ENCODE measurements at regions not wholly inside any gene's neighbourhood (a gene's known extent, or its start where the extent isn't known, plus 50 kb on each side); places are given as distances from the start of the nearest gene placed in this dataset.
A peak's percentile ranks its signal among the peaks of the same experiment; 100 is the strongest.

GRCh38 chr9:81513059-81513458 is 176.3 kb downstream of the TLE1 start:
- Histone ChIP-seq H3K4me3 (no peak overlapping the region), H3K9me3 (peaks cover 0 to under 1% of the 10 kb centered on the region in 2 donors), H3K27ac (no peak overlapping the region), H3K36me3 (no peaks in the 10 kb centered on the region), H3K4me1 (peaks cover 0 to 4% of the 10 kb centered on the region in 2 donors), H3K27me3 (no peaks in the 10 kb centered on the region)
- intact Hi-C loops (cut with DNase I), result no loop called here
- TF ChIP-seq, protein P1, sequence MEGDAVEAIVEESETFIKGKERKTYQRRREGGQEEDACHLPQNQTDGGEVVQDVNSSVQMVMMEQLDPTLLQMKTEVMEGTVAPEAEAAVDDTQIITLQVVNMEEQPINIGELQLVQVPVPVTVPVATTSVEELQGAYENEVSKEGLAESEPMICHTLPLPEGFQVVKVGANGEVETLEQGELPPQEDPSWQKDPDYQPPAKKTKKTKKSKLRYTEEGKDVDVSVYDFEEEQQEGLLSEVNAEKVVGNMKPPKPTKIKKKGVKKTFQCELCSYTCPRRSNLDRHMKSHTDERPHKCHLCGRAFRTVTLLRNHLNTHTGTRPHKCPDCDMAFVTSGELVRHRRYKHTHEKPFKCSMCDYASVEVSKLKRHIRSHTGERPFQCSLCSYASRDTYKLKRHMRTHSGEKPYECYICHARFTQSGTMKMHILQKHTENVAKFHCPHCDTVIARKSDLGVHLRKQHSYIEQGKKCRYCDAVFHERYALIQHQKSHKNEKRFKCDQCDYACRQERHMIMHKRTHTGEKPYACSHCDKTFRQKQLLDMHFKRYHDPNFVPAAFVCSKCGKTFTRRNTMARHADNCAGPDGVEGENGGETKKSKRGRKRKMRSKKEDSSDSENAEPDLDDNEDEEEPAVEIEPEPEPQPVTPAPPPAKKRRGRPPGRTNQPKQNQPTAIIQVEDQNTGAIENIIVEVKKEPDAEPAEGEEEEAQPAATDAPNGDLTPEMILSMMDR (IDR thresholded peaks at IDR 0.05), result no peak
- DNase-seq (no peak), ATAC-seq (peak; percentile 34)

DNA sequence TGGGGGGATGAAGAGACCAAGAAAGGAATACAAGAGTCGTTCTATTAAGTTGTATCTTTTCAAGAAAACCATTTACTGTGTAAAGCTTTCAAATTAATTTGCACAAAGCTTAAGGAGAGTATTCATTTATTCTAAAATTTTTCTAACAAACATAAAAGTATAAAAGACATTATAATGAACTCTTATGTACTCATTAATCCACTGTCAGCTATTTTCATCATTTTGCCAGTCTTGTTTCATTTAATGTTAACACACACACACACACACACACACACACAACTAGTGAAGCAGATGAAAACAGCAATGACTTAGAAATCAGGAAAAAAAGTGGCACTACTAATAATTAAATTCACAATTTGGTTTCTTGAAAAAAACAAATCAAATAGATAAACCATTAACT is 176.7 kb downstream of the TLE1 start:
- H3K4me3 ChIP-seq, result no peak overlapping the region
- peaks cover 0 to 4% of the 10 kb centered on the region in 2 donors for H3K4me1 ChIP-seq
- ATAC-seq, result no peak
- peaks cover 0 to 1% of the 10 kb centered on the region in 2 donors for H3K9me3 ChIP-seq
- TF ChIP-seq, protein P1 (IDR thresholded peaks at IDR 0.05), result no peak
- no peaks in the 10 kb centered on the region for H3K27me3 ChIP-seq
- H3K27ac ChIP-seq, result no peak overlapping the region
- H3K36me3 ChIP-seq, result no peaks in the 10 kb centered on the region
- no peak for DNase-seq
- intact Hi-C loops (cut with DNase I), result no loop called here

GRCh38 chr9:81508476-81508875 is 180.9 kb downstream of the TLE1 start:
- Histone ChIP-seq H3K4me1 (peaks cover 0 to 4% of the 10 kb centered on the region in 2 donors), H3K4me3 (no peak overlapping the region), H3K36me3 (no peaks in the 10 kb centered on the region), H3K27me3 (no peaks in the 10 kb centered on the region), H3K9me3 (peaks cover 0 to 1% of the 10 kb centered on the region in 2 donors), H3K27ac (no peak overlapping the region)
- ATAC-seq (no peak), DNase-seq (no peak)
- TF ChIP-seq, protein P1 (IDR thresholded peaks at IDR 0.05), result no peak
- intact Hi-C loops (cut with DNase I), result no loop called here

DNA sequence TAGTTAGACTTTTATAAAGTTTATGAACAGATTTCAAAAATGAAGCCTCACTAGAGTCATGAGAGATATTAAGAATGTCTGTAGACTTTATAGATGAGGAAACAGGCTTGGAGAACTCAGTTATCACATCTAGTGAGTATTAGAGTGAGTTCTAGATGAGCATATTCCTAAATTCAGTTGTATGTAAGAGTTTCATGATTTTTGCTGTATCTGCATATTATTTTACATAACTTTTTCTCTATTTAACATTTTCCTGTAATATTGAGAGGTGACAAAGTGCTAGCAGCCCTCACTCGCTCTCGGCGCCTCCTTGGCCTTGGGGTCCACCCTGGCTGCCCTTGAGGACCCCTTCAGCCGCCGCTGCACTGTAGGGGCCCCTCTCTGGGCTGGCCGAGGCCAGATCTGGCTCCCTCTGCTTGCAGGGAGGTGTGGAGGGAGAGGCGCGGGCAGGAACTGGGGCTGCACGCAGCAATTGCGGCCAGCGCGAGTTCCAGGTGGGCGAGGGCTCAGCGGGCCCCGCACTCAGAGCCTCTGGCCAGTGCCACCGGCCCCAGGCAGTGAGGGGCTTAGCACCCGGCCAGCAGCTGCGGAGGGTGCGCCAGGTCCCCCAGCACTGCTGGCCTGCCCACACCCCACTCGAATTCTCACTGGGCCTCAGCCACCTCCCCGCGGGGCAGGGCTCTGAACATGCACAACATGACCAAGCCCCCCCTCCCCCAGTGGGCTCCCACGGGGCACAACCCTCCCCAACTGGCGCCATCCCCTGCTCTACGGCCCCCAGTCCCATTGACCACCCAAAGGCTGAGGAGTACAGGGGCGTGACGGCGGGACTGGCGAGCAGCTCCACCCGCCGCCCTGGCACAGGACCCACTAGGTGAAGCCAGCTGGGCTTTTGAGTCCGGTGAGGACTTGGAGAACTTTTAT is 182.1 kb downstream of the TLE1 start:
- Histone ChIP-seq H3K27ac (no peak overlapping the region), H3K27me3 (no peaks in the 10 kb centered on the region), H3K4me3 (no peak overlapping the region), H3K36me3 (no peaks in the 10 kb centered on the region), H3K4me1 (no peaks in the 10 kb centered on the region), H3K9me3 (peaks cover 0 to 1% of the 10 kb centered on the region in 2 donors)
- DNase-seq, result no peak
- intact Hi-C loops (cut with DNase I), result no loop called here
- TF ChIP-seq, protein P1 (IDR thresholded peaks at IDR 0.05), result no peak
- ATAC-seq, result no peak

- TF ChIP-seq, protein P1 (IDR thresholded peaks at IDR 0.05), result no peak
- ATAC-seq (no peak), DNase-seq (no peak)
- Histone ChIP-seq H3K36me3 (no peaks in the 10 kb centered on the region), H3K4me3 (no peak overlapping the region), H3K4me1 (no peaks in the 10 kb centered on the region), H3K27me3 (no peaks in the 10 kb centered on the region), H3K27ac (no peak overlapping the region), H3K9me3 (no peaks in the 10 kb centered on the region)
- intact Hi-C loops (cut with DNase I), result no loop called here
Observed at GRCh38 chr9:81499594-81499993, 189.8 kb downstream of the TLE1 start.

Measured in left lung (tissue), 4 donors.